ENCODE measurements at regions not wholly inside any gene's neighbourhood (a gene's known extent, or its start where the extent isn't known, plus 50 kb on each side); places are given as distances from the start of the nearest gene placed in this dataset.

- TF ChIP-seq CTCF (IDR thresholded peaks at IDR 0.05) (no peak), POLR2A (IDR thresholded peaks at IDR 0.05) (no peak)
These were observed 118.9 kb downstream of the GATA3 start for GRCh38 chr10:8173243-8173865.

Data from thyroid gland (tissue), 4 donors.